AG09319 (cell line): ENCODE measurements at regions not wholly inside any gene's neighbourhood (a gene's known extent, or its start where the extent isn't known, plus 50 kb on each side); places are given as distances from the start of the nearest gene placed in this dataset.

ENCODE experiments used
- DNase-seq: peaks from one replicate; pipeline ENCODE4 v3.0.0-alpha.2; 2010; ENCODE audit warnings: low read depth; ENCODE audit errors: extremely low read depth
- CTCF ChIP-seq: IDR thresholded peaks from 2 replicates; pipeline ENCODE4 v1.5.1; 2011; ENCODE audit warnings: low read depth, mild to moderate bottlenecking, inconsistent platforms, low read length, moderate library complexity

GRCh38 chr2:14684516-14684915, 52.0 kb downstream of the LRATD1 start:
- no peak for DNase-seq
- TF ChIP-seq CTCF, result no peak

- no peak for TF ChIP-seq CTCF
- no peak for DNase-seq
Observed at GRCh38 chr2:14690926-14691325, 58.4 kb downstream of the LRATD1 start.

- no peak for TF ChIP-seq CTCF
- DNase-seq, result no peak
Observed at GRCh38 chr2:14693874-14694273, 61.4 kb downstream of the LRATD1 start.

GRCh38 chr2:14700753-14701152, 68.2 kb downstream of the LRATD1 start:
- TF ChIP-seq CTCF, result no peak
- DNase-seq, result peak; percentile 18

GRCh38 chr2:14702258-14702657, 69.7 kb downstream of the LRATD1 start:
- DNase-seq, result no peak
- no peak for TF ChIP-seq CTCF

- no peak for TF ChIP-seq CTCF
Observed at GRCh38 chr2:14706201-14706600, 73.7 kb downstream of the LRATD1 start.

GRCh38 chr2:14712111-14712510, 79.6 kb downstream of the LRATD1 start:
- no peak for DNase-seq
- no peak for TF ChIP-seq CTCF

More at GRCh38 chr2:14706201-14706600, 73.7 kb downstream of the LRATD1 start:
- DNase-seq, result no peak
